Type B pancreatic cell (in vitro differentiated cells): ENCODE measurements at regions not wholly inside any gene's neighbourhood (a gene's known extent, or its start where the extent isn't known, plus 50 kb on each side); places are given as distances from the start of the nearest gene placed in this dataset.

Source experiments
- DNase-seq: peaks from one replicate; pipeline ENCODE4 v3.0.0; 2021; ENCODE audit warnings: mixed read lengths; ENCODE audit not compliant: unreplicated experiment; ENCODE audit errors: extremely low spot score
- H3K27ac Mint-ChIP-seq: 2 replicates; pipeline ENCODE4 v1.8.0; 2021; ENCODE audit warnings: mild to moderate bottlenecking, mixed read lengths
- H3K27me3 Mint-ChIP-seq: 2 replicates; pipeline ENCODE4 v1.8.0; 2021; ENCODE audit warnings: mixed read lengths
- H3K36me3 Mint-ChIP-seq: 2 replicates; pipeline ENCODE4 v1.8.0; 2021; ENCODE audit warnings: mixed read lengths
- H3K4me1 Mint-ChIP-seq: one replicate; pipeline ENCODE4 v1.8.0; 2021; ENCODE audit warnings: mixed read lengths; ENCODE audit not compliant: unreplicated experiment
- H3K4me3 Mint-ChIP-seq: 2 replicates; pipeline ENCODE4 v1.8.0; 2021; ENCODE audit warnings: mild to moderate bottlenecking, mixed read lengths
- H3K9me3 Mint-ChIP-seq: 2 replicates; pipeline ENCODE4 v1.8.0; 2021; ENCODE audit warnings: mixed read lengths
- CTCF ChIP-seq: fragments of 200-600 bp; sonication (generic); conservative IDR thresholded peaks from 2 replicates; pipeline ENCODE4 v1.5.0; 2021; ENCODE audit warnings: antibody characterized with exemption, mild to moderate bottlenecking

- Mint-ChIP-seq H3K9me3 (peaks cover 9% of the 10 kb centered on the region), H3K4me1 (peaks cover 7% of the 10 kb centered on the region), H3K4me3 (no peak overlapping the region), H3K27ac (no peak overlapping the region), H3K27me3 (peaks cover 6% of the 10 kb centered on the region), H3K36me3 (no peaks in the 10 kb centered on the region)
- no peak for DNase-seq
- no peak for TF ChIP-seq CTCF
Observed at GRCh38 chr9:81079055-81079454, 610.3 kb downstream of the TLE1 start.

GRCh38 chr9:81078555-81078954 lies 610.8 kb downstream of the TLE1 start:
- H3K4me3 Mint-ChIP-seq = no peak overlapping the region
- TF ChIP-seq CTCF = no peak
- no peak overlapping the region for H3K27ac Mint-ChIP-seq
- peaks cover 6% of the 10 kb centered on the region for H3K27me3 Mint-ChIP-seq
- no peaks in the 10 kb centered on the region for H3K36me3 Mint-ChIP-seq
- peaks cover 9% of the 10 kb centered on the region for H3K9me3 Mint-ChIP-seq
- H3K4me1 Mint-ChIP-seq = peaks cover 7% of the 10 kb centered on the region
- no peak for DNase-seq

- Mint-ChIP-seq H3K27ac (no peak overlapping the region), H3K9me3 (peaks cover 9% of the 10 kb centered on the region), H3K4me1 (no peaks in the 10 kb centered on the region), H3K36me3 (no peaks in the 10 kb centered on the region), H3K4me3 (no peak overlapping the region), H3K27me3 (peaks cover under 1% of the 10 kb centered on the region)
- no peak for TF ChIP-seq CTCF
- DNase-seq = no peak
Observed at GRCh38 chr9:81077572-81077971, 611.8 kb downstream of the TLE1 start.

- no peak for TF ChIP-seq CTCF
- Mint-ChIP-seq H3K4me3 (no peak overlapping the region), H3K27ac (no peak overlapping the region), H3K36me3 (no peaks in the 10 kb centered on the region), H3K9me3 (peaks cover 9% of the 10 kb centered on the region), H3K4me1 (no peaks in the 10 kb centered on the region), H3K27me3 (no peaks in the 10 kb centered on the region)
- DNase-seq = no peak
Observed at GRCh38 chr9:81076131-81076530, 613.2 kb downstream of the TLE1 start.

GRCh38 chr9:81074221-81074620 lies 615.1 kb downstream of the TLE1 start:
- H3K9me3 Mint-ChIP-seq = peaks cover 5% of the 10 kb centered on the region
- H3K4me3 Mint-ChIP-seq = no peak overlapping the region
- no peaks in the 10 kb centered on the region for H3K4me1 Mint-ChIP-seq
- H3K36me3 Mint-ChIP-seq = no peaks in the 10 kb centered on the region
- H3K27me3 Mint-ChIP-seq = no peaks in the 10 kb centered on the region
- DNase-seq = no peak
- no peak overlapping the region for H3K27ac Mint-ChIP-seq
- no peak for TF ChIP-seq CTCF

GRCh38 chr9:81073821-81074220 lies 615.5 kb downstream of the TLE1 start:
- no peak overlapping the region for H3K4me3 Mint-ChIP-seq
- DNase-seq = no peak
- no peak overlapping the region for H3K27ac Mint-ChIP-seq
- H3K4me1 Mint-ChIP-seq = no peaks in the 10 kb centered on the region
- TF ChIP-seq CTCF = no peak
- H3K27me3 Mint-ChIP-seq = no peaks in the 10 kb centered on the region
- no peaks in the 10 kb centered on the region for H3K36me3 Mint-ChIP-seq
- peaks cover under 1% of the 10 kb centered on the region for H3K9me3 Mint-ChIP-seq
